ENCODE measurements at regions not wholly inside any gene's neighbourhood (a gene's known extent, or its start where the extent isn't known, plus 50 kb on each side); places are given as distances from the start of the nearest gene placed in this dataset.

DNA sequence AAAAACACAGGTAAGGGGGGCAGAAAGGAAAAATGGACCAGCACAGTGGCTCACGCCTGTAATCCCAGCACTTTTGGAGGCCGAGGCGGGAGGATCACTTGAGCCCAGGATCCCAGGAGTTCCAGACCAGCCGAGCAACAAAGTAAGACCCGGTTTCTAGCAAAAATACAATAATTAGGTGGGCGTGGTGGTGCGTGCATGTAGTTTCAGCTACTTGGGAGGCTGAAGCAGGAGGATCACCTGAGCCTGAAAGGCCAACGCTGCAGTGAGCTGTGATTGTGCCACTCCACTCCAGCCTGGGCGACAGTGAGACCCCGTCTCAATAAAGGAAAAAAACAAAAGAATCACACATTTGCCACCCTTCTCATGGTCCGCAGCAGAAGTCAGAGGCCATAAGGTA lies 519.4 kb downstream of the BRD1 start:
- Histone ChIP-seq H3K9me3 (ENCODE audit: control insufficient read depth, insufficient read depth, low read depth, low read length) (no peaks in the 10 kb centered on the region), H3K27ac (ENCODE audit: extremely low read depth, low read depth, low read length) (no peak overlapping the region), H3K36me3 (ENCODE audit: control insufficient read depth in 2 of 2, insufficient read depth in 1 of 2, low read length in 2 of 2) (no peaks in the 10 kb centered on the region), H3K4me1 (ENCODE audit: control insufficient read depth, insufficient read depth, low read length) (no peaks in the 10 kb centered on the region), H3K4me3 (ENCODE audit: low read depth, low read length) (no peak overlapping the region)
- TF ChIP-seq ZNF140 (tag by site-specific recombination; IDR thresholded peaks at IDR 0.05) (no peak), RBAK (tag by site-specific recombination; IDR thresholded peaks at IDR 0.05) (no peak), ZNF701 (tag by site-specific recombination; IDR thresholded peaks at IDR 0.05) (no peak), GLI4 (tag by site-specific recombination; IDR thresholded peaks at IDR 0.05) (no peak), ZBTB21 (tag by site-specific recombination; IDR thresholded peaks at IDR 0.05) (no peak)
- ChIA-PET CTCF (interaction anchor here (0.6 to 4.3 kb wide), 3 partner anchors 263 to 330 kb away, joined by 3 to 64 read pairs (median 3); no protein-coding TSS in a partner anchor), POLR2A (no interaction called here)

DNA sequence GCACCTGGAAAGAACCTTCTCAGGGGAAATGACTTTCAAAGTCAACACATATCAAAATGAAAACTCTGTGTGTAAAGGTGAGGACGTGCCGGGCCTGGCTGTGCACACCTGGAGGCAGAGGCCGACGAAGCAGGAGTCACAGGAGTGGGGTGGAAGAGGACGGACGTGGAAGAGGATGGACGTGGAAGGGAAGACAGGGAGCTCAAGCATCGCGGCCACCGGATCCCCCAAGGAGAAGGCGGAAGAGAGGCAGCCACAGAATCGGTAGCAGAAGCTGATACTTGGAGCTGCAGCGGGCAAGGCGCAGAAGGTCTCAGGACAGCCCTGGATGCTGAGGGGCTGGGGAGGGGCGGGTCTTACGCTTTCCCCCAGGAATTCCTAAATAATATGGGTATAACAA lies 519.8 kb downstream of the BRD1 start:
- no peaks in the 10 kb centered on the region for H3K36me3 ChIP-seq (ENCODE audit: control insufficient read depth in 2 of 2, insufficient read depth in 1 of 2, low read length in 2 of 2)
- TF ChIP-seq ZNF624 (tag by site-specific recombination; IDR thresholded peaks at IDR 0.05) (no peak), ZNF37A (tag by site-specific recombination; IDR thresholded peaks at IDR 0.05) (no peak), ZFHX2 (tag by site-specific recombination; conservative IDR thresholded peaks at IDR 0.05) (no peak), SP7 (tag by site-specific recombination; IDR thresholded peaks at IDR 0.05) (no peak), BCL11A (tag by site-specific recombination; IDR thresholded peaks at IDR 0.05; ENCODE audit: low read depth) (no peak), KLF1 (tag by site-specific recombination; IDR thresholded peaks at IDR 0.05) (no peak), ZNF132 (tag by site-specific recombination; IDR thresholded peaks at IDR 0.05; ENCODE audit: borderline replicate concordance) (no peak), SALL2 (tag by site-specific recombination; IDR thresholded peaks at IDR 0.05; ENCODE audit: borderline replicate concordance) (no peak)
- TF ChIP-seq, protein P1, sequence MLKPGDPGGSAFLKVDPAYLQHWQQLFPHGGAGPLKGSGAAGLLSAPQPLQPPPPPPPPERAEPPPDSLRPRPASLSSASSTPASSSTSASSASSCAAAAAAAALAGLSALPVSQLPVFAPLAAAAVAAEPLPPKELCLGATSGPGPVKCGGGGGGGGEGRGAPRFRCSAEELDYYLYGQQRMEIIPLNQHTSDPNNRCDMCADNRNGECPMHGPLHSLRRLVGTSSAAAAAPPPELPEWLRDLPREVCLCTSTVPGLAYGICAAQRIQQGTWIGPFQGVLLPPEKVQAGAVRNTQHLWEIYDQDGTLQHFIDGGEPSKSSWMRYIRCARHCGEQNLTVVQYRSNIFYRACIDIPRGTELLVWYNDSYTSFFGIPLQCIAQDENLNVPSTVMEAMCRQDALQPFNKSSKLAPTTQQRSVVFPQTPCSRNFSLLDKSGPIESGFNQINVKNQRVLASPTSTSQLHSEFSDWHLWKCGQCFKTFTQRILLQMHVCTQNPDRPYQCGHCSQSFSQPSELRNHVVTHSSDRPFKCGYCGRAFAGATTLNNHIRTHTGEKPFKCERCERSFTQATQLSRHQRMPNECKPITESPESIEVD (tag by site-specific recombination; IDR thresholded peaks at IDR 0.05), result no peak
- TF ChIP-seq, protein P2, sequence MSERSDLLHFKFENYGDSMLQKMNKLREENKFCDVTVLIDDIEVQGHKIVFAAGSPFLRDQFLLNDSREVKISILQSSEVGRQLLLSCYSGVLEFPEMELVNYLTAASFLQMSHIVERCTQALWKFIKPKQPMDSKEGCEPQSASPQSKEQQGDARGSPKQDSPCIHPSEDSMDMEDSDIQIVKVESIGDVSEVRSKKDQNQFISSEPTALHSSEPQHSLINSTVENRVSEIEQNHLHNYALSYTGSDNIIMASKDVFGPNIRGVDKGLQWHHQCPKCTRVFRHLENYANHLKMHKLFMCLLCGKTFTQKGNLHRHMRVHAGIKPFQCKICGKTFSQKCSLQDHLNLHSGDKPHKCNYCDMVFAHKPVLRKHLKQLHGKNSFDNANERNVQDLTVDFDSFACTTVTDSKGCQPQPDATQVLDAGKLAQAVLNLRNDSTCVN (tag by site-specific recombination; optimal IDR thresholded peaks at IDR 0.05), result no peak
- H3K9me3 ChIP-seq (ENCODE audit: control insufficient read depth, insufficient read depth, low read depth, low read length), result no peaks in the 10 kb centered on the region
- H3K4me1 ChIP-seq (ENCODE audit: control insufficient read depth, insufficient read depth, low read length), result no peaks in the 10 kb centered on the region
- H3K4me3 ChIP-seq (ENCODE audit: low read depth, low read length), result no peak overlapping the region
- ChIA-PET CTCF (interaction anchor here (1.1 to 4.3 kb wide), 2 partner anchors 262 to 329 kb away, joined by 3 to 64 read pairs; no protein-coding TSS in a partner anchor), POLR2A (no interaction called here)
- no peak overlapping the region for H3K27ac ChIP-seq (ENCODE audit: extremely low read depth, low read depth, low read length)

DNA sequence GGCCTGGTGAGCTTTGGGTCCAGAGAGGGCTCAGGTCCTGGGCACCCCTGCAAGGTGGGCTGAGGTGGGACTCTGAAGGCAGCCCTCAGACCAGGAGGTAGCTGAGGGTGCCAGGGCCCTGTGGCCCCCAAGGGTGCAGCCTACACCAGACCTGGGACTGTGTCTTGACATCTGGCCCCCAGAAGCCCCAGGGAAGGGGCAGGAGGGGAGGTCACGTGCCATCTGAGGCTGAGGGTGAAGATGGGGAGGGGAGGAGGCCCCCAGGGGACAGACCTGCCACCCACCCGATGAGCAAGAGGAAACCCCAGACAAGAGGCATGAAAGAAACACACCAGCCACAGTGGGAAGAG lies 520.2 kb downstream of the BRD1 start:
- ChIA-PET CTCF (interaction anchor here (0.6 to 4.3 kb wide), 4 partner anchors 262 to 525 kb away, joined by 3 to 64 read pairs (median 9); no protein-coding TSS in a partner anchor), POLR2A (no interaction called here)
- Histone ChIP-seq H3K36me3 (ENCODE audit: control insufficient read depth in 2 of 2, insufficient read depth in 1 of 2, low read length in 2 of 2) (no peaks in the 10 kb centered on the region), H3K4me1 (ENCODE audit: control insufficient read depth, insufficient read depth, low read length) (no peaks in the 10 kb centered on the region), H3K9me3 (ENCODE audit: control insufficient read depth, insufficient read depth, low read depth, low read length) (no peaks in the 10 kb centered on the region), H3K27ac (ENCODE audit: extremely low read depth, low read depth, low read length) (no peak overlapping the region), H3K4me3 (ENCODE audit: low read depth, low read length) (no peak overlapping the region)
- TF ChIP-seq ZNF433 (tag by site-specific recombination; IDR thresholded peaks at IDR 0.05; ENCODE audit: low read depth), result no peak
